Aorta (tissue), 5 donors: ENCODE measurements at regions not wholly inside any gene's neighbourhood (a gene's known extent, or its start where the extent isn't known, plus 50 kb on each side); places are given as distances from the start of the nearest gene placed in this dataset.

Experiments used
- ATAC-seq: fragments of 200-7000 bp; cut with Tn5 transposase; one replicate; pipeline ENCODE4 v1.9.1; 2022; ENCODE audit warnings: moderate library complexity; ENCODE audit not compliant: low FRiP score
- DNase-seq, 2 donors: peaks; one replicate each; pipeline ENCODE4 v3.0.0-alpha.2; 2020
- H3K27ac ChIP-seq, 2 donors: one replicate each; pipeline ENCODE4 v1.5.1; 2013; ENCODE audit warnings: low read length in 2 of 2, mild to moderate bottlenecking in 2 of 2, moderate library complexity in 2 of 2, control low read depth in 1 of 2, inconsistent platforms in 1 of 2, low read depth in 1 of 2
- H3K27me3 ChIP-seq, 2 donors: one replicate each; pipeline ENCODE4 v1.6.1; 2013; ENCODE audit warnings: control low read depth in 1 of 2, low read length in 1 of 2, mild to moderate bottlenecking in 1 of 2, moderate library complexity in 1 of 2; ENCODE audit not compliant: insufficient read depth in 2 of 2, control insufficient read depth in 1 of 2
- H3K36me3 ChIP-seq, 2 donors: one replicate each; pipeline ENCODE4 v1.6.1; 2013; ENCODE audit warnings: control low read depth in 1 of 2, low read length in 1 of 2, mild to moderate bottlenecking in 1 of 2; ENCODE audit not compliant: insufficient read depth in 2 of 2, control insufficient read depth in 1 of 2
- H3K4me1 ChIP-seq, 2 donors: one replicate each; pipeline ENCODE4 v1.6.1; 2013; ENCODE audit warnings: low read length in 2 of 2, control low read depth in 1 of 2, mild to moderate bottlenecking in 1 of 2, moderate library complexity in 1 of 2; ENCODE audit not compliant: insufficient read depth in 2 of 2, control insufficient read depth in 1 of 2
- H3K4me3 ChIP-seq, 2 donors: one replicate each; pipeline ENCODE4 v1.5.1; 2013; ENCODE audit warnings: low read length in 2 of 2, control low read depth in 1 of 2, mild to moderate bottlenecking in 1 of 2
- H3K9me3 ChIP-seq: one replicate; pipeline ENCODE4 v1.6.1; 2013; ENCODE audit warnings: mild to moderate bottlenecking, low read length; ENCODE audit not compliant: control insufficient read depth
- WGBS, 2 donors: extraction: QIAGEN DNeasy Blood & Tissue Kit; methylation state at CpG; one replicate each; pipeline ENCODE4 v1.1.7; 2013; 5-methylcytosine and 5-hydroxymethylcytosine counted together
- intact Hi-C, 2 donors: fragments of 100-400 bp; cut with DNase I; formaldehyde crosslinking; loops; one replicate each; pipeline versions ENCODE4 v1.14.2 to v1.15.0; 2022
- donor health status: healthy with polysubstance abuse.
- donor health status: Bipolar disorder and iron deficiency.
- donor health status: DM: no; HTN: no; CAD: no.
- donor health status: DM: no; HTN: no; CAD: no.
- donor health status: DM: yes; HTN: yes; CAD: no.

- WGBS, 2 donors = 11 to 18% methylated on average over 8 of the region's 8 CpGs
- intact Hi-C loops = loop anchor here in 1 of 2 donors (5.0 kb wide), 2 partner anchors 121 to 329 kb away; no protein-coding TSS in a partner anchor
- H3K27ac ChIP-seq = no peak overlapping the region
- H3K27me3 ChIP-seq = no peaks in the 10 kb centered on the region
- H3K36me3 ChIP-seq = no peaks in the 10 kb centered on the region
- no peak overlapping the region for H3K4me3 ChIP-seq
- peaks cover 3 to 9% of the 10 kb centered on the region in 2 donors for H3K4me1 ChIP-seq
- ATAC-seq = no peak
- DNase-seq = no peak
- H3K9me3 ChIP-seq = no peaks in the 10 kb centered on the region
Measured at GRCh38 chr1:243926299-243926698, 76.3 kb upstream of the AKT3 start.

GRCh38 chr1:243924588-243925349, 74.7 kb upstream of the AKT3 start:
- Histone ChIP-seq H3K4me1 (peaks cover 3 to 9% of the 10 kb centered on the region in 2 donors), H3K4me3 (no peak overlapping the region), H3K9me3 (no peaks in the 10 kb centered on the region), H3K27me3 (no peaks in the 10 kb centered on the region), H3K36me3 (no peaks in the 10 kb centered on the region), H3K27ac (no peak overlapping the region)
- DNase-seq (no peak), ATAC-seq (no peak)
- 65 to 72% methylated on average over 11 of the region's 11 CpGs for WGBS, 2 donors
- intact Hi-C loops = loop anchor here in 1 of 2 donors (5.0 kb wide), 3 partner anchors 67 to 327 kb away; no protein-coding TSS in a partner anchor

- no peak overlapping the region for H3K4me3 ChIP-seq
- ATAC-seq = no peak
- no peaks in the 10 kb centered on the region for H3K27me3 ChIP-seq
- peaks cover 3 to 9% of the 10 kb centered on the region in 2 donors for H3K4me1 ChIP-seq
- H3K9me3 ChIP-seq = no peaks in the 10 kb centered on the region
- DNase-seq = no peak
- H3K36me3 ChIP-seq = no peaks in the 10 kb centered on the region
- intact Hi-C loops = loop anchor here in 1 of 2 donors (5.0 kb wide), 1 partner anchor 67 kb away; no protein-coding TSS in a partner anchor
- no peak overlapping the region for H3K27ac ChIP-seq
- WGBS, 2 donors = 54 to 58% methylated on average over 3 of the region's 3 CpGs
Measured at GRCh38 chr1:243924188-243924587, 74.1 kb upstream of the AKT3 start.

- WGBS, 2 donors = 75 to 79% methylated on average over 13 of the region's 13 CpGs
- Histone ChIP-seq H3K4me1 (peaks cover 3 to 9% of the 10 kb centered on the region in 2 donors), H3K9me3 (no peaks in the 10 kb centered on the region), H3K27me3 (no peaks in the 10 kb centered on the region), H3K27ac (no peak overlapping the region), H3K4me3 (no peak overlapping the region), H3K36me3 (no peaks in the 10 kb centered on the region)
- no peak for DNase-seq
- intact Hi-C loops = loop anchor here in 1 of 2 donors (5.0 kb wide), 1 partner anchor 66 kb away; no protein-coding TSS in a partner anchor
- ATAC-seq = no peak
Measured at GRCh38 chr1:243923292-243924171, 73.5 kb upstream of the AKT3 start.

DNA sequence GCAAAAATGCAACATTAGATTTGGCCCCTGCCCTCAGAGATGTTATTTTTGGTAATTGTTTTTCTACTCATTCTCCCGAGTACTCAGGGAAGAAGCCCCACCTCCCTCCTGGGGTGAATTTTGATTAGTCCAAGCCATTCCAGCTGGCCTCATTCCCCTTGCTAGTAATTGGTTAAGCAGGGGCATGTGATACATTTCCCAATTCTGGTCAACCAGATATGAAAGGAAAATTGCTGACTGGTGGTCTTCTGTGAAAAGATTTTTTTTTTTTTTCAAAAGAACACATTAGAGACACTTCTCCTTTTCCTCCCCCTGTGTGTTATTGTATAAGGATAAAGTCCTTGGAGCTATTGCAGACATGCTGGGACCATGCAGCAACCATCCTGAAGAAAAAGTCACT, 71.1 kb upstream of the AKT3 start:
- intact Hi-C loops = loop anchor here in 1 of 2 donors (5.0 kb wide), 1 partner anchor 64 kb away; no protein-coding TSS in a partner anchor
- Histone ChIP-seq H3K4me1 (peaks cover 3 to 9% of the 10 kb centered on the region in 2 donors), H3K36me3 (no peaks in the 10 kb centered on the region), H3K27ac (no peak overlapping the region), H3K9me3 (no peaks in the 10 kb centered on the region), H3K27me3 (no peaks in the 10 kb centered on the region), H3K4me3 (no peak overlapping the region)
- DNase-seq (no peak), ATAC-seq (no peak)
- 1 to 4% methylated on average over 1 of the region's 1 CpG for WGBS, 2 donors

GRCh38 chr1:243917863-243918565, 68.0 kb upstream of the AKT3 start:
- WGBS, 2 donors = 16 to 18% methylated on average over 10 of the region's 10 CpGs
- ATAC-seq (no peak), DNase-seq (no peak)
- Histone ChIP-seq H3K4me3 (peak overlapping the region; percentile 68 to 71), H3K36me3 (no peaks in the 10 kb centered on the region), H3K27ac (no peak overlapping the region), H3K27me3 (no peaks in the 10 kb centered on the region), H3K9me3 (no peaks in the 10 kb centered on the region), H3K4me1 (no peaks in the 10 kb centered on the region)
- intact Hi-C loops = loop anchor here in 1 of 2 donors (5.0 kb wide), 1 partner anchor 129 kb away; no protein-coding TSS in a partner anchor

- WGBS, 2 donors = 1% methylated on average over 58 of the region's 58 CpGs
- no peaks in the 10 kb centered on the region for H3K27me3 ChIP-seq
- ATAC-seq (peak; percentile 65), DNase-seq (peak in 1 of 2 donors; percentile 81)
- H3K36me3 ChIP-seq = no peaks in the 10 kb centered on the region
- intact Hi-C loops = loop anchor here in 1 of 2 donors (5.0 kb wide), 1 partner anchor 130 kb away; no protein-coding TSS in a partner anchor
- no peaks in the 10 kb centered on the region for H3K4me1 ChIP-seq
- H3K9me3 ChIP-seq = no peaks in the 10 kb centered on the region
- H3K27ac ChIP-seq = no peak overlapping the region
- H3K4me3 ChIP-seq = peak overlapping the region; percentile 68 to 71
Measured at GRCh38 chr1:243917177-243917862, 67.3 kb upstream of the AKT3 start.

DNA sequence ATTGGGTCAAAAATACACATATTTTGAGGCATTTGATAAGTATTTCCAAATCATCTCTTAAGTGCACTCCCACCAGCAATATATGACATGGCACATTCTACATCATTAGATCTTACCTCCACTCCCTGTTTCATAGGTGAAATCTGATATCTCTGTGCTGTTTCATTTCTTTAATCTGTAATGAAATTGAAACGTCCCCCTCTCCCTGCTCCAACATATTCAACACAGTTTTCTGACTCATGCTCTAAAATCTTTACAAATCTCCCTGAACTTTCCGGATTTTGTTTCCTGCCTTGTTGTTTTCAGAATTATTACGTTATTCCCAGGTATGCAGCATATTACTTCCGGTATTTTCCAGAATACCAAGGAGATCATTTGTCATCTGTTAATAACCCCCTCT, 66.1 kb upstream of the AKT3 start:
- no peak overlapping the region for H3K4me3 ChIP-seq
- no peak for ATAC-seq
- no peaks in the 10 kb centered on the region for H3K27me3 ChIP-seq
- no peaks in the 10 kb centered on the region for H3K4me1 ChIP-seq
- H3K36me3 ChIP-seq = no peaks in the 10 kb centered on the region
- no peak for DNase-seq
- 41% methylated on average over 4 of the region's 4 CpGs for WGBS, 2 donors
- H3K27ac ChIP-seq = no peak overlapping the region
- intact Hi-C loops = loop anchor here in 1 of 2 donors (5.0 kb wide), 1 partner anchor 131 kb away; no protein-coding TSS in a partner anchor
- no peaks in the 10 kb centered on the region for H3K9me3 ChIP-seq
